Kidney (tissue), 13 donors: ENCODE measurements at regions not wholly inside any gene's neighbourhood (a gene's known extent, or its start where the extent isn't known, plus 50 kb on each side); places are given as distances from the start of the nearest gene placed in this dataset.

ENCODE experiments used
- DNase-seq, 5 donors: peaks; one replicate each; pipeline ENCODE4 v3.0.0-alpha.2; 2013 to 2020
- FAIRE-seq: peaks from 2 replicates; lab custom pipeline; 2012; peaks lifted over from hg19 to GRCh38; lab: Jason Lieb, UNC
- H3K27ac ChIP-seq, 2 donors: one replicate each; pipeline ENCODE4 v1.7.0; 2013; ENCODE audit warnings: low read depth in 2 of 2, low read length in 2 of 2, inconsistent platforms in 1 of 2
- H3K27me3 ChIP-seq: one replicate; pipeline ENCODE4 v1.7.1; 2013; ENCODE audit warnings: low read length, inconsistent platforms; ENCODE audit not compliant: control insufficient read depth, insufficient read depth
- H3K36me3 ChIP-seq, 3 donors: one replicate each; pipeline versions ENCODE4 v1.7.0 to v1.7.1; 2013; ENCODE audit warnings: low read length in 3 of 3, control low read depth in 1 of 3, inconsistent platforms in 1 of 3; ENCODE audit not compliant: insufficient read depth in 3 of 3, control insufficient read depth in 2 of 3
- H3K4me1 ChIP-seq, 3 donors: one replicate each; pipeline versions ENCODE4 v1.7.0 to v1.7.1; 2013; ENCODE audit warnings: low read length in 3 of 3, inconsistent platforms in 1 of 3, low read depth in 1 of 3; ENCODE audit not compliant: control insufficient read depth in 2 of 3, insufficient read depth in 2 of 3
- H3K4me3 ChIP-seq, 3 donors: one replicate each; pipeline versions ENCODE4 v1.7.0 to v1.8.1; 2013; ENCODE audit warnings: low read length in 3 of 3, control low read depth in 1 of 3, inconsistent platforms in 1 of 3
- H3K9ac ChIP-seq, 3 donors: one replicate each; pipeline versions ENCODE4 v1.7.0 to v1.7.1; 2013; ENCODE audit warnings: low read length in 3 of 3, control low read depth in 1 of 3, inconsistent platforms in 1 of 3
- H3K9me3 ChIP-seq, 3 donors: one replicate each; pipeline versions ENCODE4 v1.7.0 to v1.7.1; 2013; ENCODE audit warnings: low read length in 3 of 3, control low read depth in 1 of 3, inconsistent platforms in 1 of 3; ENCODE audit not compliant: control insufficient read depth in 2 of 3, insufficient read depth in 1 of 3
- intact Hi-C: fragments of 100-400 bp; cut with DNase I; formaldehyde crosslinking; loops from one replicate; pipeline ENCODE4 v1.11.1; 2022
- TF ChIP-seq, protein P1 (sequence below): IDR thresholded peaks from 3 replicates; pipeline ENCODE4 v1.5.1; 2012; ENCODE audit warnings: mild to moderate bottlenecking, moderate library complexity, borderline replicate concordance; ENCODE audit not compliant: insufficient read depth; ENCODE audit errors: extremely low read depth
- donor health status: control.
- donor health status: control.
- donor health status: control.
- donor health status: control.
- donor health status: control.
- donor health status: DM: yes; HTN: yes; CAD: no.
- donor health status: Normal renal cell carcinoma (clear cell type).

DNA sequence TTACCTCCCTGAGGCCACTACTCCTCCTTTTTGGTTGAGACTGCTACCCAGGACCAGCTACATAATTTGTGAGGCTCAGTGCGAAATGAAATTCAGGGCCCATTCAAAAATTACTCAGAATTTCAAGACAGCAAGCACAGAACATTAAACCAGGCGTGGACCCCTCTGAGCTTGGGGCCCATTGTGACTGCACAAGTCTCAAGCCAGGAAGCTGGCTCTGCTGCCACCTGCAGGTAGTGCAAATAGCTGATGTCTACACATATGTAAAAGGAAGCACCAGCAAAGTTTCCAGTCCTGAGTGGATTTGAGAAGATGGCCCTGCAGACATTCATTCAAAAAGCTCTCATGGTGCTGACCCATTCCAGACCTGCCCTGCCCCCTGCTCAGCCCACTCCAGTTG, 213.4 kb upstream of the LNX1 start:
- intact Hi-C loops, result no loop called here
- FAIRE-seq, result no peak

DNA sequence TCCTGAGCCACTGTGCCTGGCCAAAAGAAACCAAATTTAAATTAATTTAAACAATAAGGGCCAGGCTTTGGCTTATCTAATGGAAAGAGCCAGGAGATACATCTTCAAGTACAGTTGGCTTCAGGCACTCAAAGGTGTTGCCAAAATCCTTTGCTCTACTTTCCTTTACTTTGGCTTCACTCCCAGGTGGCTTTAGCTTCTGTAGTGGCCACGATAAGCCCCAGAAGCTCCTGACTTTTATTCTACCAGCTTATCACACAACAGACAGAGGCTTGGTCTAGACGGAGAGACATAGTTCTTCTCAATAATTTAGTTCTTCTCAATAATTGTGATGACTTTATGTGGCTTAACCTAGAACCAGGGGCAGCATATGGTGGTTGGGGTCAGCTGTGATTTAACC, 211.2 kb upstream of the LNX1 start:
- FAIRE-seq (no peak), DNase-seq (no peak)
- H3K36me3 ChIP-seq, result no peaks in the 10 kb centered on the region
- H3K4me1 ChIP-seq, result no peaks in the 10 kb centered on the region
- intact Hi-C loops, result no loop called here
- no peaks in the 10 kb centered on the region for H3K9me3 ChIP-seq
- no peaks in the 10 kb centered on the region for H3K27me3 ChIP-seq
- TF ChIP-seq, protein P1, sequence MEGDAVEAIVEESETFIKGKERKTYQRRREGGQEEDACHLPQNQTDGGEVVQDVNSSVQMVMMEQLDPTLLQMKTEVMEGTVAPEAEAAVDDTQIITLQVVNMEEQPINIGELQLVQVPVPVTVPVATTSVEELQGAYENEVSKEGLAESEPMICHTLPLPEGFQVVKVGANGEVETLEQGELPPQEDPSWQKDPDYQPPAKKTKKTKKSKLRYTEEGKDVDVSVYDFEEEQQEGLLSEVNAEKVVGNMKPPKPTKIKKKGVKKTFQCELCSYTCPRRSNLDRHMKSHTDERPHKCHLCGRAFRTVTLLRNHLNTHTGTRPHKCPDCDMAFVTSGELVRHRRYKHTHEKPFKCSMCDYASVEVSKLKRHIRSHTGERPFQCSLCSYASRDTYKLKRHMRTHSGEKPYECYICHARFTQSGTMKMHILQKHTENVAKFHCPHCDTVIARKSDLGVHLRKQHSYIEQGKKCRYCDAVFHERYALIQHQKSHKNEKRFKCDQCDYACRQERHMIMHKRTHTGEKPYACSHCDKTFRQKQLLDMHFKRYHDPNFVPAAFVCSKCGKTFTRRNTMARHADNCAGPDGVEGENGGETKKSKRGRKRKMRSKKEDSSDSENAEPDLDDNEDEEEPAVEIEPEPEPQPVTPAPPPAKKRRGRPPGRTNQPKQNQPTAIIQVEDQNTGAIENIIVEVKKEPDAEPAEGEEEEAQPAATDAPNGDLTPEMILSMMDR, result no peak
- H3K4me3 ChIP-seq, result no peak overlapping the region
- no peak overlapping the region for H3K27ac ChIP-seq
- no peak overlapping the region for H3K9ac ChIP-seq

More for the DNA sequence above, 213.4 kb upstream of the LNX1 start:
- Histone ChIP-seq H3K4me3 (no peak overlapping the region), H3K4me1 (no peaks in the 10 kb centered on the region), H3K27ac (no peak overlapping the region), H3K27me3 (no peaks in the 10 kb centered on the region), H3K36me3 (no peaks in the 10 kb centered on the region), H3K9me3 (no peaks in the 10 kb centered on the region), H3K9ac (no peak overlapping the region)
- TF ChIP-seq, protein P1, result peak; percentile 41
- DNase-seq, result no peak

DNA sequence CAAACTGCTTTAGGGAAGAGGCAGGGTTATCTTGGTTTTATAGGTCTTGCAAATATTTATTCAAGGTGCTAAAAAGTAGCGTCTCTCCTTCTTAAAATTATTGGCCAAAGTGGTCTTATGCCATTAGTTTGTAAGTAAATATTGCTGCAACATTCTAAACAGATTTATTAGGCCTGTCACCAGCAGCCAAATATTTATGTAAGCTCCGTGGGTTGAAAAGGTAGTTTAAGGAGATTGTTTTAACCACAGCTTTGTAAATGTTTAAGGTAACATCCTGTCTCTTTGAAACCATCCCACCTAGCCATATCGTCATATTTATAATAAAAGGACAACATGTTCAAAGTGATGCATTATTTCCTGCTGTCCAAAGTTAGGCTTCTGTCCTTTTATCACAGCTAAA, 210.1 kb upstream of the LNX1 start:
- no peak for FAIRE-seq
- Histone ChIP-seq H3K4me1 (no peaks in the 10 kb centered on the region), H3K4me3 (no peak overlapping the region), H3K36me3 (no peaks in the 10 kb centered on the region), H3K27me3 (no peaks in the 10 kb centered on the region), H3K9me3 (no peaks in the 10 kb centered on the region), H3K27ac (no peak overlapping the region), H3K9ac (no peak overlapping the region)
- TF ChIP-seq, protein P1, result no peak
- no peak for DNase-seq
- intact Hi-C loops, result no loop called here

DNA sequence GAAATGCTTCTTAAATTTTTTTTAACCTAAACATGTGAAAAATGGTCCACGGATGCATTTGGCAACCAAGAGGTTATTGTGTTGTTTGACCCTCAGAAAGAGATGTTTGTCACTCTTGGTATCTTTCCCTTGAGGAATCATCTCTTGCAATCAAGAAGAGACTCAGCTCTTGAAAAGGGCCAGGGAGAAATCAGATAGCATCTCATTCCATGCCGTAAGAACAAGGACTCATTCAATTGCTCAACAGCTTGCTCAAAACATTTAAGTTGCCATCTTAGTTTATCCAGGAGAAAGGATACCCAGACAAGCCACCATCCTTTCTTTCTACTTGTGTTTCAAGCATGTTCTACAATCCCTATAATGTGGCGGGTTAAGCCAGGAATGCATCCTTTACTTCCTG, 209.5 kb upstream of the LNX1 start:
- DNase-seq, result no peak
- H3K36me3 ChIP-seq, result no peaks in the 10 kb centered on the region
- no peaks in the 10 kb centered on the region for H3K9me3 ChIP-seq
- FAIRE-seq, result no peak
- no peak overlapping the region for H3K4me3 ChIP-seq
- H3K9ac ChIP-seq, result no peak overlapping the region
- intact Hi-C loops, result no loop called here
- no peak overlapping the region for H3K27ac ChIP-seq
- TF ChIP-seq, protein P1, result no peak
- H3K4me1 ChIP-seq, result no peaks in the 10 kb centered on the region
- no peaks in the 10 kb centered on the region for H3K27me3 ChIP-seq
